A673 (cell line): ENCODE measurements at regions not wholly inside any gene's neighbourhood (a gene's known extent, or its start where the extent isn't known, plus 50 kb on each side); places are given as distances from the start of the nearest gene placed in this dataset.

ENCODE experiments used
- BruUV-seq: library from RNA; stranded (reverse); fragments of 400-500 nt; replicated peaks from 2 replicates; lab custom pipeline; 2021; lab: Mats Ljungman, UMichigan
- CTCF ChIA-PET: fragments of 300-600 bp; sonication (Branson Sonifier 250); formaldehyde crosslinking; loops from one replicate; lab custom pipeline; 2022; ENCODE audit warnings: antibody characterized with exemption; lab: Charles Lee
- POLR2A ChIA-PET: fragments of 300-600 bp; sonication (Branson Sonifier 250); formaldehyde crosslinking; loops from one replicate; lab custom pipeline; 2022; ENCODE audit warnings: antibody characterized with exemption; ENCODE audit not compliant: low non-redundant PET; lab: Charles Lee
- DNase-seq: peaks from one replicate; pipeline ENCODE4 v3.0.0-alpha.2; 2015; ENCODE audit warnings: low spot score
- H3K27ac ChIP-seq: fragments of 200-600 bp; sonication (generic); 2 replicates; pipeline ENCODE4 v1.5.1; 2016; ENCODE audit warnings: mixed run types, low read depth, mild to moderate bottlenecking, mixed read lengths, antibody characterized with exemption, low read length; ENCODE audit not compliant: poor library complexity, severe bottlenecking
- H3K27me3 ChIP-seq: fragments of 200-600 bp; sonication (generic); replicated peaks from 2 replicates; pipeline ENCODE4 v1.6.1; 2017; ENCODE audit warnings: mixed run types, low read depth, mild to moderate bottlenecking, mixed read lengths, antibody characterized with exemption, low read length; ENCODE audit not compliant: insufficient read depth, poor library complexity
- H3K36me3 ChIP-seq: fragments of 200-600 bp; sonication (generic); 2 replicates; pipeline ENCODE4 v1.6.1; 2016; ENCODE audit warnings: mixed run types, mild to moderate bottlenecking, mixed read lengths, antibody characterized with exemption, low read length; ENCODE audit not compliant: insufficient read depth, poor library complexity, severe bottlenecking
- H3K4me1 ChIP-seq: fragments of 200-600 bp; sonication (generic); 2 replicates; pipeline ENCODE4 v1.6.1; 2017; ENCODE audit warnings: mixed run types, mild to moderate bottlenecking, mixed read lengths, antibody characterized with exemption, low read length; ENCODE audit not compliant: insufficient read depth, poor library complexity, severe bottlenecking
- H3K4me3 ChIP-seq: fragments of 200-600 bp; sonication (generic); 2 replicates; pipeline ENCODE4 v1.5.1; 2016; ENCODE audit warnings: low read depth, mixed run types, mild to moderate bottlenecking, mixed read lengths, low read length; ENCODE audit not compliant: poor library complexity, severe bottlenecking
- H3K9me3 ChIP-seq: fragments of 200-600 bp; sonication (generic); 2 replicates; pipeline ENCODE4 v1.6.1; 2016; ENCODE audit warnings: mixed run types, low read depth, mild to moderate bottlenecking, mixed read lengths, antibody characterized with exemption, low read length; ENCODE audit not compliant: poor library complexity, severe bottlenecking
- EZH2 ChIP-seq: fragments of 200-600 bp; sonication (generic); IDR thresholded peaks from 2 replicates; pipeline ENCODE4 v1.6.1; 2017; ENCODE audit warnings: borderline replicate concordance, low read depth, mild to moderate bottlenecking, mixed read lengths, antibody characterized with exemption, low read length; ENCODE audit not compliant: poor library complexity, severe bottlenecking
- intact Hi-C: fragments of 100-400 bp; cut with micrococcal nuclease; formaldehyde crosslinking; loops from one replicate; pipeline ENCODE4 v1.10.0; 2022; ENCODE audit not compliant: unreplicated experiment
- TF ChIP-seq, protein P1 (sequence below): fragments of 300-800, 200-600 bp; sonication (generic); conservative IDR thresholded peaks from 2 replicates; pipeline ENCODE4 v1.5.1; 2017; ENCODE audit warnings: low read depth, mild to moderate bottlenecking, antibody characterized with exemption, low read length, moderate library complexity, mixed read lengths

DNA sequence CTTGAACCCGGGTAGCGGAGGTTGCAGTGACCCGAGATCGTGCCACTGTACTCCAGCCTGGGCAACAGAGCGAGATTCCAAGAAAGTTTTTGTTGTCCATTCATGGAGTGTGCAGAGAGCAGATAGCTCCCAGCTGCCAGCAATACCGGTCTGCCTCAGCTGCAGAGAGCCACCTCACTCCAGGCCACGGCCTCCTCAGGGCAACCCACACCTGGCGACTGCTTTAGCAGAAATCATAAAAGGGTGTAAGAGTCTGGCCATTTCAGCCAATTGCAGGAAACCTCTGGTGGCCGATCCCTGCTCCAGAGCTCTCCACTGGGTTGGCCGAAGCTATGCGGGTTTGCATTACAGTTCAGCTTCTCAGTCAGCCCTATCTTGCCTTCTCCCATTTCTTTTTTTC lies 227.4 kb upstream of the BCOR start:
- ChIA-PET CTCF (no interaction called here), POLR2A (no interaction called here)
- no peaks in the 10 kb centered on the region for H3K4me1 ChIP-seq
- no peak overlapping the region for H3K4me3 ChIP-seq
- no TSS peak for BruUV-seq
- no peak for TF ChIP-seq EZH2
- TF ChIP-seq, protein P1, sequence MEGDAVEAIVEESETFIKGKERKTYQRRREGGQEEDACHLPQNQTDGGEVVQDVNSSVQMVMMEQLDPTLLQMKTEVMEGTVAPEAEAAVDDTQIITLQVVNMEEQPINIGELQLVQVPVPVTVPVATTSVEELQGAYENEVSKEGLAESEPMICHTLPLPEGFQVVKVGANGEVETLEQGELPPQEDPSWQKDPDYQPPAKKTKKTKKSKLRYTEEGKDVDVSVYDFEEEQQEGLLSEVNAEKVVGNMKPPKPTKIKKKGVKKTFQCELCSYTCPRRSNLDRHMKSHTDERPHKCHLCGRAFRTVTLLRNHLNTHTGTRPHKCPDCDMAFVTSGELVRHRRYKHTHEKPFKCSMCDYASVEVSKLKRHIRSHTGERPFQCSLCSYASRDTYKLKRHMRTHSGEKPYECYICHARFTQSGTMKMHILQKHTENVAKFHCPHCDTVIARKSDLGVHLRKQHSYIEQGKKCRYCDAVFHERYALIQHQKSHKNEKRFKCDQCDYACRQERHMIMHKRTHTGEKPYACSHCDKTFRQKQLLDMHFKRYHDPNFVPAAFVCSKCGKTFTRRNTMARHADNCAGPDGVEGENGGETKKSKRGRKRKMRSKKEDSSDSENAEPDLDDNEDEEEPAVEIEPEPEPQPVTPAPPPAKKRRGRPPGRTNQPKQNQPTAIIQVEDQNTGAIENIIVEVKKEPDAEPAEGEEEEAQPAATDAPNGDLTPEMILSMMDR: no peak
- no peak for DNase-seq
- H3K36me3 ChIP-seq: no peaks in the 10 kb centered on the region
- H3K27ac ChIP-seq: no peak overlapping the region
- H3K9me3 ChIP-seq: no peaks in the 10 kb centered on the region
- no peaks in the 10 kb centered on the region for H3K27me3 ChIP-seq
- intact Hi-C loops: no loop called here

- intact Hi-C loops: no loop called here
- no peak for TF ChIP-seq EZH2
- TF ChIP-seq, protein P1: no peak
- Histone ChIP-seq H3K4me1 (no peaks in the 10 kb centered on the region), H3K4me3 (no peak overlapping the region), H3K36me3 (no peaks in the 10 kb centered on the region), H3K27me3 (no peaks in the 10 kb centered on the region), H3K27ac (no peak overlapping the region), H3K9me3 (no peaks in the 10 kb centered on the region)
- BruUV-seq: no TSS peak
- no peak for DNase-seq
- ChIA-PET CTCF (no interaction called here), POLR2A (interaction anchor here (0.7 kb wide), 1 partner anchor 10 kb away, joined by 5 read pairs; no protein-coding TSS in a partner anchor)
Measured at GRCh38 chrX:40323977-40324376, 226.2 kb upstream of the BCOR start.

- Histone ChIP-seq H3K27ac (no peak overlapping the region), H3K4me1 (no peaks in the 10 kb centered on the region), H3K4me3 (no peak overlapping the region), H3K36me3 (no peaks in the 10 kb centered on the region), H3K9me3 (no peaks in the 10 kb centered on the region), H3K27me3 (no peaks in the 10 kb centered on the region)
- CTCF ChIA-PET: no interaction called here
- BruUV-seq: no TSS peak
- TF ChIP-seq EZH2: no peak
- TF ChIP-seq, protein P1: no peak
- POLR2A ChIA-PET: no interaction called here
- intact Hi-C loops: no loop called here
- DNase-seq: no peak
Measured at GRCh38 chrX:40320819-40321218, 223.1 kb upstream of the BCOR start.
